ENCODE measurements at regions not wholly inside any gene's neighbourhood (a gene's known extent, or its start where the extent isn't known, plus 50 kb on each side); places are given as distances from the start of the nearest gene placed in this dataset.

DNA sequence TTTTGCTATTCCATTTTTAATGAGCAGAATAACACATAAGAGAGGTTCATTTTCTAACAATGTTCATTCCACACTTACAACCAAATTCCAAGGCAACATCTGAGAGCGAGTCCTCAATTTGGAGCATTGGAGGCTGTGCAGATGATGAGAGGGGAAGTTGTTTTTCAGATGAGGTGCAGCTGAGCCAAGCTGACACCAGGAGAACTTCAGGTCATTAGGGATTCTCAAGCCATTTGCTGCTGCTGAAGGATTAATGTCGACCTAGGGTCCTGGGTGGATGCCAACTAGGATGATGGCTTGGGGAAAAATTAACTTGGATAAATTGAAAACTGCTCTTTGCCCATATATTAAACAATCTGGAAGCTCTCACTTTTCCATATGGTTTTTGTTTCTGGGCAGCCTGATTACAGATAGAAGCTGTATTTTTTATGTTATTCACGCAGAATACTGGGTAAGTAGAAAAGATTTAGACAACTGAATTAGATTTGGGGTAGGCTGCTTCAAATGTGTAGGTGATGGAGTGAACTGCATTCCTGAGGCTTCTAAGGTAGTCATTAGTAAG is 206.4 kb upstream of the SLC39A10 start:
- TF ChIP-seq, protein P1, sequence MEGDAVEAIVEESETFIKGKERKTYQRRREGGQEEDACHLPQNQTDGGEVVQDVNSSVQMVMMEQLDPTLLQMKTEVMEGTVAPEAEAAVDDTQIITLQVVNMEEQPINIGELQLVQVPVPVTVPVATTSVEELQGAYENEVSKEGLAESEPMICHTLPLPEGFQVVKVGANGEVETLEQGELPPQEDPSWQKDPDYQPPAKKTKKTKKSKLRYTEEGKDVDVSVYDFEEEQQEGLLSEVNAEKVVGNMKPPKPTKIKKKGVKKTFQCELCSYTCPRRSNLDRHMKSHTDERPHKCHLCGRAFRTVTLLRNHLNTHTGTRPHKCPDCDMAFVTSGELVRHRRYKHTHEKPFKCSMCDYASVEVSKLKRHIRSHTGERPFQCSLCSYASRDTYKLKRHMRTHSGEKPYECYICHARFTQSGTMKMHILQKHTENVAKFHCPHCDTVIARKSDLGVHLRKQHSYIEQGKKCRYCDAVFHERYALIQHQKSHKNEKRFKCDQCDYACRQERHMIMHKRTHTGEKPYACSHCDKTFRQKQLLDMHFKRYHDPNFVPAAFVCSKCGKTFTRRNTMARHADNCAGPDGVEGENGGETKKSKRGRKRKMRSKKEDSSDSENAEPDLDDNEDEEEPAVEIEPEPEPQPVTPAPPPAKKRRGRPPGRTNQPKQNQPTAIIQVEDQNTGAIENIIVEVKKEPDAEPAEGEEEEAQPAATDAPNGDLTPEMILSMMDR (IDR thresholded peaks at IDR 0.05), result no peak
- no peak for TF ChIP-seq RAD21 (conservative IDR thresholded peaks at IDR 0.05 in 1 of 2, IDR thresholded peaks at IDR 0.05 in 1 of 2)
